ENCODE measurements at regions not wholly inside any gene's neighbourhood (a gene's known extent, or its start where the extent isn't known, plus 50 kb on each side); places are given as distances from the start of the nearest gene placed in this dataset.

DNA sequence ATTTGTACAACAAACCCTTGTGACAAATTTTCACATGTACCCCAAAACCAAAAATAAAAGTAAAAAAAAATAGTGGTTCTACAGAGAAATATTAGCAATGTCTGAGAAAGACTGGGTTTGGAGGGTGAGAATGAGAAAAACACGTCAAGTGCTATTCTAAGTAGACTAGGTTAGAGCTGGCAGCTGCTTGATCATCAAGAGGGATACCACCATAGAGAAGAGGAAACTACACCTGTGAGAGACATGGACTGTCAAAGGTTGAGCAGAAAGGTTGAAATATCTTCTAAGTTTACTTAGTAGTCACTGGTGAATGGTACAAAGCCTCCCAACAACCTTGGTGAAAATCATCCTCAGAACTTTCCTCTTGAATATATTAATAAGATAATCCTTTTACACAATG lies 126.9 kb upstream of the ITGA4 start:
- TF ChIP-seq, protein P1, sequence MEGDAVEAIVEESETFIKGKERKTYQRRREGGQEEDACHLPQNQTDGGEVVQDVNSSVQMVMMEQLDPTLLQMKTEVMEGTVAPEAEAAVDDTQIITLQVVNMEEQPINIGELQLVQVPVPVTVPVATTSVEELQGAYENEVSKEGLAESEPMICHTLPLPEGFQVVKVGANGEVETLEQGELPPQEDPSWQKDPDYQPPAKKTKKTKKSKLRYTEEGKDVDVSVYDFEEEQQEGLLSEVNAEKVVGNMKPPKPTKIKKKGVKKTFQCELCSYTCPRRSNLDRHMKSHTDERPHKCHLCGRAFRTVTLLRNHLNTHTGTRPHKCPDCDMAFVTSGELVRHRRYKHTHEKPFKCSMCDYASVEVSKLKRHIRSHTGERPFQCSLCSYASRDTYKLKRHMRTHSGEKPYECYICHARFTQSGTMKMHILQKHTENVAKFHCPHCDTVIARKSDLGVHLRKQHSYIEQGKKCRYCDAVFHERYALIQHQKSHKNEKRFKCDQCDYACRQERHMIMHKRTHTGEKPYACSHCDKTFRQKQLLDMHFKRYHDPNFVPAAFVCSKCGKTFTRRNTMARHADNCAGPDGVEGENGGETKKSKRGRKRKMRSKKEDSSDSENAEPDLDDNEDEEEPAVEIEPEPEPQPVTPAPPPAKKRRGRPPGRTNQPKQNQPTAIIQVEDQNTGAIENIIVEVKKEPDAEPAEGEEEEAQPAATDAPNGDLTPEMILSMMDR (IDR thresholded peaks at IDR 0.05): no peak
- TF ChIP-seq POLR2A (IDR thresholded peaks at IDR 0.05) (no peak), EP300 (IDR thresholded peaks at IDR 0.05) (no peak)

All from stomach (tissue), 4 donors.